Loucy (cell line): ENCODE measurements at regions not wholly inside any gene's neighbourhood (a gene's known extent, or its start where the extent isn't known, plus 50 kb on each side); places are given as distances from the start of the nearest gene placed in this dataset.

Experiments
- H2AFZ ChIP-seq: fragments of 200-600 bp; sonication (generic); 2 replicates; pipeline ENCODE4 v1.6.0; 2016; ENCODE audit warnings: antibody characterized with exemption, mild to moderate bottlenecking, low read length, moderate library complexity
- H3F3A ChIP-seq: fragments of 200-600 bp; 2 replicates; pipeline ENCODE4 v1.6.0; 2016; ENCODE audit warnings: antibody characterized with exemption, low read depth, mild to moderate bottlenecking
- H3K27me3 ChIP-seq: fragments of 200-600 bp; sonication (generic); 2 replicates; pipeline ENCODE4 v1.6.1; 2014; ENCODE audit warnings: low read length, mild to moderate bottlenecking; ENCODE audit not compliant: insufficient read depth, poor library complexity, severe bottlenecking
- H3K36me3 ChIP-seq: fragments of 200-600 bp; sonication (generic); 2 replicates; pipeline ENCODE4 v1.6.1; 2016; ENCODE audit warnings: low read length; ENCODE audit not compliant: insufficient read depth
- H3K4me1 ChIP-seq: fragments of 200-600 bp; sonication (generic); 2 replicates; pipeline ENCODE4 v1.5.1; 2014; ENCODE audit warnings: low read length, mild to moderate bottlenecking; ENCODE audit not compliant: insufficient read depth, poor library complexity, severe bottlenecking
- H3K4me2 ChIP-seq: fragments of 200-600 bp; sonication (generic); 2 replicates; pipeline ENCODE4 v1.6.0; 2014; ENCODE audit warnings: antibody characterized with exemption, low read length, low read depth, mild to moderate bottlenecking; ENCODE audit not compliant: poor library complexity, severe bottlenecking
- H3K4me3 ChIP-seq: fragments of 200-600 bp; sonication (generic); 2 replicates; pipeline ENCODE4 v1.5.1; 2014; ENCODE audit warnings: low read length, mild to moderate bottlenecking, mixed read lengths; ENCODE audit not compliant: poor library complexity, severe bottlenecking
- H3K79me2 ChIP-seq: fragments of 200-600 bp; sonication (generic); 2 replicates; pipeline ENCODE4 v1.6.1; 2014; ENCODE audit warnings: low read length; ENCODE audit not compliant: insufficient read depth
- H3K9ac ChIP-seq: fragments of 200-600 bp; sonication (generic); 2 replicates; pipeline ENCODE4 v1.6.0; 2014; ENCODE audit warnings: mild to moderate bottlenecking, low read depth, low read length, moderate library complexity; ENCODE audit not compliant: poor library complexity, severe bottlenecking
- H3K9me2 ChIP-seq: fragments of 200-600 bp; sonication (generic); replicated peaks from 2 replicates; pipeline ENCODE4 v1.6.1; 2016; ENCODE audit warnings: low read depth, low read length, mixed read lengths
- H3K9me3 ChIP-seq: fragments of 200-600 bp; sonication (generic); 2 replicates; pipeline ENCODE4 v1.6.1; 2014; ENCODE audit warnings: mild to moderate bottlenecking, antibody characterized with exemption, low read length, low read depth; ENCODE audit not compliant: insufficient read depth
- H4K20me1 ChIP-seq: fragments of 200-600 bp; sonication (generic); 2 replicates; pipeline ENCODE4 v1.6.0; 2014; ENCODE audit warnings: antibody characterized with exemption, low read length, mild to moderate bottlenecking; ENCODE audit not compliant: insufficient read depth, poor library complexity, severe bottlenecking
- EZH2phosphoT487 ChIP-seq: fragments of 200-600 bp; IDR thresholded peaks from 2 replicates; pipeline ENCODE4 v1.6.1; 2018; ENCODE audit warnings: antibody characterized with exemption, mild to moderate bottlenecking, moderate library complexity, borderline replicate concordance
- TF ChIP-seq, protein P1 (sequence below): fragments of 200-600 bp; sonication (generic); conservative IDR thresholded peaks from 2 replicates; pipeline ENCODE4 v1.5.1; 2014; ENCODE audit warnings: mild to moderate bottlenecking, antibody characterized with exemption, low read length

DNA sequence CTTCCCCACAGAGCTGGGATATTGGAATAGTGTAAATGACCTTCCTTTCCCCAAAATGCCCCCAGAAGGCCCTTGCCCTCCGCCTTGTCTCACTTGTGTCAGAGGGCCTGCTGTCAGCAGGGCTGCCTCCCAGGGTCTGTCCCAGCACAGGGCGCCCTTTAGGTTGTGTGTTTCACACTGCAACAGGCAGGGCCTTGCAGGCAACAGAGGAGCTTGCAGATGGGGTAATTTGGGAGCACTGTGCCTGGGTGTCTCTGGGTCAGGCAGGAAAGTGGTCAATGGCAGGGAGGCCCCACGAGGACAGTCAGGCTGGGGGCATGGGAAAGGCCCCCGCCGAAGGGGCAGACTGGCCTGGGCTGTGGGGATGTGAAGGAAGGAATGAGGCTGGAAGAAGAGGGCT, 130.7 kb downstream of the ASB1 start:
- no peaks in the 10 kb centered on the region for H3K9me3 ChIP-seq
- H3K9me2 ChIP-seq: no peaks in the 10 kb centered on the region
- TF ChIP-seq, protein P1, sequence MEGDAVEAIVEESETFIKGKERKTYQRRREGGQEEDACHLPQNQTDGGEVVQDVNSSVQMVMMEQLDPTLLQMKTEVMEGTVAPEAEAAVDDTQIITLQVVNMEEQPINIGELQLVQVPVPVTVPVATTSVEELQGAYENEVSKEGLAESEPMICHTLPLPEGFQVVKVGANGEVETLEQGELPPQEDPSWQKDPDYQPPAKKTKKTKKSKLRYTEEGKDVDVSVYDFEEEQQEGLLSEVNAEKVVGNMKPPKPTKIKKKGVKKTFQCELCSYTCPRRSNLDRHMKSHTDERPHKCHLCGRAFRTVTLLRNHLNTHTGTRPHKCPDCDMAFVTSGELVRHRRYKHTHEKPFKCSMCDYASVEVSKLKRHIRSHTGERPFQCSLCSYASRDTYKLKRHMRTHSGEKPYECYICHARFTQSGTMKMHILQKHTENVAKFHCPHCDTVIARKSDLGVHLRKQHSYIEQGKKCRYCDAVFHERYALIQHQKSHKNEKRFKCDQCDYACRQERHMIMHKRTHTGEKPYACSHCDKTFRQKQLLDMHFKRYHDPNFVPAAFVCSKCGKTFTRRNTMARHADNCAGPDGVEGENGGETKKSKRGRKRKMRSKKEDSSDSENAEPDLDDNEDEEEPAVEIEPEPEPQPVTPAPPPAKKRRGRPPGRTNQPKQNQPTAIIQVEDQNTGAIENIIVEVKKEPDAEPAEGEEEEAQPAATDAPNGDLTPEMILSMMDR: no peak
- TF ChIP-seq EZH2phosphoT487: no peak
- no peaks in the 10 kb centered on the region for H3K36me3 ChIP-seq
- H3K4me2 ChIP-seq: no peak overlapping the region
- no peaks in the 10 kb centered on the region for H3K27me3 ChIP-seq
- H3K4me3 ChIP-seq: no peak overlapping the region
- H3K4me1 ChIP-seq: no peaks in the 10 kb centered on the region
- H3K79me2 ChIP-seq: no peaks in the 10 kb centered on the region
- H2AFZ ChIP-seq: no peak overlapping the region
- H4K20me1 ChIP-seq: no peaks in the 10 kb centered on the region
- H3F3A ChIP-seq: no peaks in the 10 kb centered on the region
- H3K9ac ChIP-seq: no peak overlapping the region

DNA sequence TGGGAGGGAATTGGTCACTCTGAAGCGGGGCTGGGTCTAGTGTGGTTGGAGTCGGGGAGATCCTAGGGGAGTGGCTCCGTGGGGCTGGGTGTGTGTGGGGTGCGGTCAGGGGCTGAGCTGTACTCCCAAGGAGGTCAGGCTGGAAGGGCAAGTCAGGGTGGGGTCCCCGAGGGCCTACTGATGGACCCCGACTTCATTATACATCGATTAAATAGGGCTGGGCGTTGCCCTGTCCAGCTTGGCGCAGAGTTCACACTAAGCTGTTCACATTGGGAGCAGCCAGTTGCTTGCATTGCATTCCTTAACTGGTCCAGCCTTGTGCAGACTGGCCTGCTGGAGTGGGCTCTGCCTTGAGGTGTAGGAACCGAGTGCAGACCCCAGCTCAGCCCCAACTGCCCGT, 131.2 kb downstream of the ASB1 start:
- H3K9me3 ChIP-seq: no peaks in the 10 kb centered on the region
- H3K4me3 ChIP-seq: no peak overlapping the region
- H3K4me2 ChIP-seq: no peak overlapping the region
- no peaks in the 10 kb centered on the region for H3K9me2 ChIP-seq
- no peaks in the 10 kb centered on the region for H3K36me3 ChIP-seq
- no peaks in the 10 kb centered on the region for H3K4me1 ChIP-seq
- no peaks in the 10 kb centered on the region for H4K20me1 ChIP-seq
- H3F3A ChIP-seq: no peaks in the 10 kb centered on the region
- H3K79me2 ChIP-seq: no peaks in the 10 kb centered on the region
- H3K9ac ChIP-seq: no peak overlapping the region
- H2AFZ ChIP-seq: no peak overlapping the region
- TF ChIP-seq, protein P1: no peak
- no peak for TF ChIP-seq EZH2phosphoT487
- no peaks in the 10 kb centered on the region for H3K27me3 ChIP-seq

DNA sequence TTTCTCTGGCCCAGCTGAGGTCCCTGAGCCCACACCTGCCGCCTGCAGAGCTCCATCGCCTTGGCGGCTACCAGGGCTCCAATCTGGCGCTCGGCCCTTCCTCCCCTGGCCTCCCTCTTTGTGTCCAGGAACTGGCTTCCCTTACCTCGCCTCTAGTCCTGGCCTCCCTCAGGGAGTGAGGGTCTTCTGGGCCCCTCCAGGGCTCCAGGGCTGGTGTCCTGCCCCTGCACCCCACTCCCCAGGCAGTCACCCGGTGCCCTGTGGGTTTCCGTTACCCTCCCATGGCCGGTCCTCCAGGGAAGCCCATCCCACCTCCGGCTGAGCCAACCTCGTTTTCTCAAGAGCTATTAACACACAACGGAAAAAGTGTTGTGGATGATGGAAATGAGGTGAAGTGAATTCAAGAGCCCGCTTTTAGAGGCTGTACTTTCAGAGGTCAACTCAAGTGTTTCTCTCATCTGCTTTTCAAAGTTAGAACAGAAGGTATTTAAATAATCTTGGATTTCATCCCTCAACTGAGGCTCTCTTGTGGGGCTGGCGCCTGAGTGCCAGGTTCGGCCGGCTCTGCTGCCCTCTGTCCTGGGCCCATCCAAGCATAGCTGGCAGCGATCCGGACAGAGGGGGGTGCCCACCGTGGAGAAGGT, 131.9 kb downstream of the ASB1 start:
- no peaks in the 10 kb centered on the region for H3K9me2 ChIP-seq
- no peaks in the 10 kb centered on the region for H3K4me1 ChIP-seq
- no peaks in the 10 kb centered on the region for H3F3A ChIP-seq
- TF ChIP-seq, protein P1: no peak
- no peak for TF ChIP-seq EZH2phosphoT487
- H3K4me2 ChIP-seq: no peak overlapping the region
- no peaks in the 10 kb centered on the region for H3K79me2 ChIP-seq
- H3K9me3 ChIP-seq: no peaks in the 10 kb centered on the region
- no peaks in the 10 kb centered on the region for H3K36me3 ChIP-seq
- no peak overlapping the region for H2AFZ ChIP-seq
- H3K9ac ChIP-seq: no peak overlapping the region
- no peaks in the 10 kb centered on the region for H3K27me3 ChIP-seq
- no peak overlapping the region for H3K4me3 ChIP-seq
- no peaks in the 10 kb centered on the region for H4K20me1 ChIP-seq
